ENCODE measurements at regions not wholly inside any gene's neighbourhood (a gene's known extent, or its start where the extent isn't known, plus 50 kb on each side); places are given as distances from the start of the nearest gene placed in this dataset.

GRCh38 chr21:14056771-14057191 lies 154.0 kb downstream of the LIPI start:
- TF ChIP-seq, protein P1, sequence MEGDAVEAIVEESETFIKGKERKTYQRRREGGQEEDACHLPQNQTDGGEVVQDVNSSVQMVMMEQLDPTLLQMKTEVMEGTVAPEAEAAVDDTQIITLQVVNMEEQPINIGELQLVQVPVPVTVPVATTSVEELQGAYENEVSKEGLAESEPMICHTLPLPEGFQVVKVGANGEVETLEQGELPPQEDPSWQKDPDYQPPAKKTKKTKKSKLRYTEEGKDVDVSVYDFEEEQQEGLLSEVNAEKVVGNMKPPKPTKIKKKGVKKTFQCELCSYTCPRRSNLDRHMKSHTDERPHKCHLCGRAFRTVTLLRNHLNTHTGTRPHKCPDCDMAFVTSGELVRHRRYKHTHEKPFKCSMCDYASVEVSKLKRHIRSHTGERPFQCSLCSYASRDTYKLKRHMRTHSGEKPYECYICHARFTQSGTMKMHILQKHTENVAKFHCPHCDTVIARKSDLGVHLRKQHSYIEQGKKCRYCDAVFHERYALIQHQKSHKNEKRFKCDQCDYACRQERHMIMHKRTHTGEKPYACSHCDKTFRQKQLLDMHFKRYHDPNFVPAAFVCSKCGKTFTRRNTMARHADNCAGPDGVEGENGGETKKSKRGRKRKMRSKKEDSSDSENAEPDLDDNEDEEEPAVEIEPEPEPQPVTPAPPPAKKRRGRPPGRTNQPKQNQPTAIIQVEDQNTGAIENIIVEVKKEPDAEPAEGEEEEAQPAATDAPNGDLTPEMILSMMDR (conservative IDR thresholded peaks at IDR 0.05): no peak
- TF ChIP-seq ZFX (IDR thresholded peaks at IDR 0.05): no peak

All from C4-2B (cell line).